Osteocyte (in vitro differentiated cells): ENCODE measurements at regions not wholly inside any gene's neighbourhood (a gene's known extent, or its start where the extent isn't known, plus 50 kb on each side); places are given as distances from the start of the nearest gene placed in this dataset.

Experiments used
- DNase-seq: peaks from one replicate; pipeline ENCODE4 v3.0.0; 2021; ENCODE audit warnings: mixed read lengths; ENCODE audit not compliant: unreplicated experiment; ENCODE audit errors: extremely low spot score
- H3K27ac Mint-ChIP-seq: one replicate; pipeline ENCODE4 v1.8.0; 2021; ENCODE audit warnings: mild to moderate bottlenecking, mixed read lengths; ENCODE audit not compliant: unreplicated experiment
- H3K27me3 Mint-ChIP-seq: one replicate; pipeline ENCODE4 v1.8.0; 2021; ENCODE audit warnings: mixed read lengths; ENCODE audit not compliant: unreplicated experiment
- H3K36me3 Mint-ChIP-seq: one replicate; pipeline ENCODE4 v1.8.0; 2021; ENCODE audit warnings: mixed read lengths; ENCODE audit not compliant: unreplicated experiment
- H3K4me1 Mint-ChIP-seq: one replicate; pipeline ENCODE4 v1.8.0; 2021; ENCODE audit warnings: mixed read lengths; ENCODE audit not compliant: unreplicated experiment
- H3K4me3 Mint-ChIP-seq: one replicate; pipeline ENCODE4 v1.8.0; 2021; ENCODE audit warnings: mild to moderate bottlenecking, moderate library complexity, mixed read lengths; ENCODE audit not compliant: unreplicated experiment
- H3K9me3 Mint-ChIP-seq: one replicate; pipeline ENCODE4 v1.8.0; 2021; ENCODE audit warnings: mixed read lengths; ENCODE audit not compliant: unreplicated experiment
- CTCF ChIP-seq: fragments of 200-600 bp; sonication (generic); IDR thresholded peaks from 2 replicates; pipeline ENCODE4 v1.5.0; 2021; ENCODE audit warnings: antibody characterized with exemption, mild to moderate bottlenecking, moderate library complexity

DNA sequence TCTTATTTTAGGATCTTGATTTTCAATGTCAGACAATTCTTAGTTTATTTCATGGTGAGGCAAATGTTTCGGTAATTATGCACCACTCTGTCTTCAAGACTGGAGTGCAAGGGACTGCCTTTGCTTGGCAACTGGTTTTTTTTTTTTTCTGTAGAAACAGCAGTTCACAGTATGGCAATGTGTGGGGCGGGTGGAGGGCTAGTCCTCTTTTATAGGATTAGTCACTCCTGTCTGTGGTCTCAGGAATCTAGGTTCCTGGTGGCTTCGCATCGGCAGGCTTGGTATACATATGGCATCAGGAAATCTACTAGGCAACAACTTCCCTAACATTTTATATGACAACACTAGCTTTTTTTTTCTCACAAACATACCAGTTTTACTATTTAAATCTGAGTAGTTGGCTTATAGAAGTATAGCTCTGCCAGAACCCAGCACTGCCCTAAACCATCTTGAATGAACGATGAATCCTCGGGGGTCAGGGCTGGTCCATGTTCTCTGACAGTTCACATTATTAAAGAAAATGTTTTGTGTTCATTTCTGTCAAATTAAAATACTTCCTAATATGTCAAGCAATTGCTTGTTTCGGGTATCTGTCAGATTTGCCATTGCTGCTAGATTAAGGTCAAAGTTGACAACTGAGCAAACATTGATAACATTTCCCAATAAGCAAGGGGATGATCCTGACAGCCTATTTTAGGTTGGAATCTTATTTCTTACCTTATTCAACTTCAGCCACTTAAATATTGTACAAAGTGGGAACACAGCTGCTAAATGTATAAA lies 289.7 kb upstream of the VSTM2A start:
- Mint-ChIP-seq H3K36me3 (no peaks in the 10 kb centered on the region), H3K27ac (no peak overlapping the region), H3K27me3 (no peaks in the 10 kb centered on the region), H3K4me3 (no peak overlapping the region), H3K4me1 (no peaks in the 10 kb centered on the region), H3K9me3 (no peaks in the 10 kb centered on the region)
- DNase-seq, result no peak
- no peak for TF ChIP-seq CTCF

GRCh38 chr7:54253036-54253373 lies 289.2 kb upstream of the VSTM2A start:
- no peak for TF ChIP-seq CTCF
- Mint-ChIP-seq H3K9me3 (no peaks in the 10 kb centered on the region), H3K36me3 (no peaks in the 10 kb centered on the region), H3K27me3 (no peaks in the 10 kb centered on the region), H3K4me3 (no peak overlapping the region), H3K27ac (no peak overlapping the region), H3K4me1 (no peaks in the 10 kb centered on the region)
- DNase-seq, result no peak

DNA sequence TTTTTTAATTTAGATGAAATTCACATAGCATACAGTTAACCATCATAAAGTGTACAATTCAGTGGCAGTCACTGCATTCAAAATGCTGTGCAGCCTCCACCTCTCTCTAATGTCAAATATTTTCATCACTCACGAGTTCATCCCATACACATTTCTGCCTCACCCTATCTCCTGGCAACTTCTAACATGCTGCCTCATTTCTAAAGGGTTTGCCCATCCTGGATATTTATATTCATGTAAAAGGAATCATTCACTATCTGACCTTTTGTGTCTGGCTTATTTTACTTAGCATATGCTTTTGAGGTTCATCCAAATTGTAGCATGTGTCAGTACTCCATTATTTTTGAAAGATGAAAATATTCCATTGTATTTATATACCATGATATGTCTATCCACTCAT lies 286.9 kb upstream of the VSTM2A start:
- Mint-ChIP-seq H3K4me1 (no peaks in the 10 kb centered on the region), H3K36me3 (no peaks in the 10 kb centered on the region), H3K27ac (no peak overlapping the region), H3K4me3 (no peak overlapping the region), H3K27me3 (no peaks in the 10 kb centered on the region), H3K9me3 (no peaks in the 10 kb centered on the region)
- DNase-seq, result no peak
- no peak for TF ChIP-seq CTCF

DNA sequence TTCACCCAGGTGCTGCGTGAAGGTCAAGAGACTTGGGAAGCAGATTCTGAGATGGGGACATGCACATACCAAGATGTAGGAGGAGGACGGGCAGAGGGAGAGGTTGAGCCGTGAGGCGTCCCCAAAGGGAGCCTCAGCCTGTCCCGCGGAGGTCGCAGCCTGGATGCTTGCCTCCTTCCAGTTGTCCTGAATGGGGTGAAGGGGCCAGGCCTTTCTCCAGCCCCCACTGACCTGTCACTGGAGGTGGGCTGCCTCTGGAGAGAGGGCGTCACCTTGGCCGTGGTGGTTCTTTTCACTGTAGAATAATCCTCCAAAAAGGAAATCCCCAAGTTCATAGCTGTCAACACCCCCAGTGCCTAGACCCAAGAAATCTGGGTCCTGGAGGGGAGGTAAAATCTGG lies 283.0 kb upstream of the VSTM2A start:
- Mint-ChIP-seq H3K4me1 (no peaks in the 10 kb centered on the region), H3K4me3 (no peak overlapping the region), H3K36me3 (no peaks in the 10 kb centered on the region), H3K9me3 (no peaks in the 10 kb centered on the region), H3K27me3 (no peaks in the 10 kb centered on the region), H3K27ac (no peak overlapping the region)
- TF ChIP-seq CTCF, result no peak
- DNase-seq, result no peak

DNA sequence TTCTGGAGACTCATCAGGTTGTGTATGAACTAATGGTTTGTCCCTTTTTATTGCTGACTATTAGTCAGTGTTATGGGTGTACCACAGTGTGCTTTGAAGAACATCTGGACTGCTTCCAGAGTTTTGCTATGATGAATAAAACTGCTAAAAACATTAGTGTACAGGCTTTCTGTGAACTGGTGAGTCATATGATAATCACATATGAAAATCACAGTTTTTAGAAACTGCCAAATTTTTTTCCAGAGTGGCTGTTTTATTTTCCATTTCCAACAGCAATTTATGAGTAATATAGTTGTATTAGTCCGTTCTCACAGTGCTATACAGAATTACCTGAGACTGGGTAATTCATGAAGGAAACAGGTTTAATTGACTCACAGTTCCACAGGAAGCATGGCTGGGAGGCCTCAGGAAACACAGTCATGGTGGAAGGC lies 281.2 kb upstream of the VSTM2A start:
- peaks cover 5% of the 10 kb centered on the region for H3K9me3 Mint-ChIP-seq

More for the DNA sequence above, 281.2 kb upstream of the VSTM2A start:
- Mint-ChIP-seq H3K4me1 (no peaks in the 10 kb centered on the region), H3K36me3 (no peaks in the 10 kb centered on the region), H3K4me3 (no peak overlapping the region), H3K27me3 (no peaks in the 10 kb centered on the region), H3K27ac (no peak overlapping the region)
- no peak for TF ChIP-seq CTCF
- DNase-seq, result no peak
